Trophoblast cell (in vitro differentiated cells and primary cell): ENCODE measurements at regions not wholly inside any gene's neighbourhood (a gene's known extent, or its start where the extent isn't known, plus 50 kb on each side); places are given as distances from the start of the nearest gene placed in this dataset.

Source experiments
- DNase-seq, 2 donors: peaks; one replicate each; pipeline ENCODE4 v3.0.0-alpha.2; 2016
- H2AFZ ChIP-seq: 2 replicates; pipeline ENCODE4 v1.6.1; 2013; ENCODE audit warnings: low read length, moderate library complexity, mild to moderate bottlenecking; ENCODE audit not compliant: insufficient read depth, poor library complexity
- H2AK5ac ChIP-seq: 2 replicates; pipeline ENCODE4 v1.6.1; 2013; ENCODE audit warnings: mild to moderate bottlenecking, low read length
- H2BK120ac ChIP-seq: 2 replicates; pipeline ENCODE4 v1.6.1; 2013; ENCODE audit warnings: low read length, mild to moderate bottlenecking, moderate library complexity; ENCODE audit not compliant: insufficient read depth, poor library complexity
- H2BK12ac ChIP-seq: 2 replicates; pipeline ENCODE4 v1.6.1; 2013; ENCODE audit warnings: mild to moderate bottlenecking, low read length, moderate library complexity
- H2BK5ac ChIP-seq: 2 replicates; pipeline ENCODE4 v1.6.1; 2013; ENCODE audit warnings: low read length, low read depth, moderate library complexity, mild to moderate bottlenecking; ENCODE audit not compliant: poor library complexity
- H3K14ac ChIP-seq: 2 replicates; pipeline ENCODE4 v1.6.1; 2013; ENCODE audit warnings: mild to moderate bottlenecking, low read length
- H3K18ac ChIP-seq: 2 replicates; pipeline ENCODE4 v1.6.1; 2013; ENCODE audit warnings: mild to moderate bottlenecking, low read length
- H3K23ac ChIP-seq: 2 replicates; pipeline ENCODE4 v1.6.1; 2013; ENCODE audit warnings: low read length
- H3K27ac ChIP-seq: 2 replicates; pipeline ENCODE4 v1.5.1; 2013; ENCODE audit warnings: low read depth, mild to moderate bottlenecking, inconsistent platforms, low read length, moderate library complexity
- H3K27me3 ChIP-seq: 2 replicates; pipeline ENCODE4 v1.6.1; 2013; ENCODE audit warnings: inconsistent platforms, mild to moderate bottlenecking, low read length, moderate library complexity; ENCODE audit not compliant: insufficient read depth
- H3K36me3 ChIP-seq, 2 experiments: 1 replicate in 1 of 2; 2 replicates in 1 of 2; pipeline ENCODE4 v1.6.1; 2013; ENCODE audit warnings: low read length in 2 of 2, mild to moderate bottlenecking in 2 of 2, moderate library complexity in 1 of 2; ENCODE audit not compliant: insufficient read depth in 2 of 2, control insufficient read depth in 1 of 2
- H3K4ac ChIP-seq: 2 replicates; pipeline ENCODE4 v1.6.1; 2013; ENCODE audit warnings: low read depth, mild to moderate bottlenecking, low read length, moderate library complexity
- H3K4me1 ChIP-seq, 2 experiments: 1 replicate in 1 of 2; 2 replicates in 1 of 2; pipeline ENCODE4 v1.6.1; 2013; ENCODE audit warnings: low read length in 2 of 2, mild to moderate bottlenecking in 2 of 2, moderate library complexity in 1 of 2; ENCODE audit not compliant: insufficient read depth in 2 of 2, control insufficient read depth in 1 of 2
- H3K4me2 ChIP-seq: 2 replicates; pipeline ENCODE4 v1.6.1; 2013; ENCODE audit warnings: inconsistent platforms, mild to moderate bottlenecking, low read length, moderate library complexity
- H3K4me3 ChIP-seq: 2 replicates; pipeline ENCODE4 v1.5.1; 2013; ENCODE audit warnings: mild to moderate bottlenecking, low read depth, low read length, inconsistent platforms
- H3K79me1 ChIP-seq: one replicate; pipeline ENCODE4 v1.6.1; 2013; ENCODE audit warnings: low read length
- H3K79me2 ChIP-seq: 2 replicates; pipeline ENCODE4 v1.6.1; 2013; ENCODE audit warnings: low read length, mild to moderate bottlenecking; ENCODE audit not compliant: control insufficient read depth, insufficient read depth, poor library complexity
- H3K9ac ChIP-seq: 2 replicates; pipeline ENCODE4 v1.6.1; 2013; ENCODE audit warnings: mild to moderate bottlenecking, low read length
- H3K9me3 ChIP-seq: 2 replicates; pipeline ENCODE4 v1.6.1; 2013; ENCODE audit warnings: low read depth, mild to moderate bottlenecking, control low read depth, inconsistent platforms, low read length; ENCODE audit not compliant: insufficient read depth
- H4K12ac ChIP-seq: 2 replicates; pipeline ENCODE4 v1.6.1; 2013; ENCODE audit warnings: low read depth, mild to moderate bottlenecking, low read length, moderate library complexity
- H4K8ac ChIP-seq: 2 replicates; pipeline ENCODE4 v1.6.1; 2013; ENCODE audit warnings: low read depth, mild to moderate bottlenecking, low read length, moderate library complexity
- H4K91ac ChIP-seq: one replicate; pipeline ENCODE4 v1.6.1; 2013; ENCODE audit warnings: low read depth, mild to moderate bottlenecking, low read length, moderate library complexity
- WGBS: extraction: QIAGEN DNeasy Blood & Tissue Kit; methylation state at CpG from one replicate; pipeline ENCODE4 v1.1.7; 2013; ENCODE audit warnings: missing lambda C conversion rate; ENCODE audit not compliant: insufficient read length, insufficient coverage; ENCODE audit errors: extremely low coverage; 5-methylcytosine and 5-hydroxymethylcytosine counted together

GRCh38 chr2:82857967-82858366 is 1601.1 kb downstream of the SUCLG1 start:
- H3K27me3 ChIP-seq: no peaks in the 10 kb centered on the region
- H2BK12ac ChIP-seq: no peak overlapping the region
- no peak for DNase-seq
- H4K12ac ChIP-seq: no peak overlapping the region
- no peak overlapping the region for H2BK5ac ChIP-seq
- no peak overlapping the region for H3K27ac ChIP-seq
- no peak overlapping the region for H2AFZ ChIP-seq
- no peak overlapping the region for H2AK5ac ChIP-seq
- no peak overlapping the region for H3K14ac ChIP-seq
- no peak overlapping the region for H3K23ac ChIP-seq
- no peaks in the 10 kb centered on the region for H3K4me1 ChIP-seq
- no CpG with 5 or more reads among the region's 5 CpGs for whole genome bisulfite sequencing
- no peaks in the 10 kb centered on the region for H3K79me2 ChIP-seq
- no peak overlapping the region for H4K8ac ChIP-seq
- H3K4me3 ChIP-seq: no peak overlapping the region
- no peaks in the 10 kb centered on the region for H3K36me3 ChIP-seq
- H2BK120ac ChIP-seq: no peak overlapping the region
- no peak overlapping the region for H3K18ac ChIP-seq
- H3K4me2 ChIP-seq: no peak overlapping the region
- H3K79me1 ChIP-seq: no peaks in the 10 kb centered on the region
- no peak overlapping the region for H3K4ac ChIP-seq
- H3K9me3 ChIP-seq: no peaks in the 10 kb centered on the region
- no peak overlapping the region for H4K91ac ChIP-seq
- no peak overlapping the region for H3K9ac ChIP-seq

- H3K79me2 ChIP-seq: no peaks in the 10 kb centered on the region
- H3K4ac ChIP-seq: no peak overlapping the region
- no peaks in the 10 kb centered on the region for H3K4me1 ChIP-seq
- no peak for DNase-seq
- H3K27me3 ChIP-seq: no peaks in the 10 kb centered on the region
- H3K79me1 ChIP-seq: no peaks in the 10 kb centered on the region
- H3K27ac ChIP-seq: no peak overlapping the region
- no peak overlapping the region for H3K4me3 ChIP-seq
- H2BK12ac ChIP-seq: no peak overlapping the region
- H4K12ac ChIP-seq: no peak overlapping the region
- no peak overlapping the region for H3K9ac ChIP-seq
- no peak overlapping the region for H2AK5ac ChIP-seq
- no peak overlapping the region for H2BK5ac ChIP-seq
- no peak overlapping the region for H2AFZ ChIP-seq
- no peak overlapping the region for H3K14ac ChIP-seq
- no peak overlapping the region for H3K18ac ChIP-seq
- no peaks in the 10 kb centered on the region for H3K36me3 ChIP-seq
- H3K4me2 ChIP-seq: no peak overlapping the region
- no peak overlapping the region for H4K91ac ChIP-seq
- H3K9me3 ChIP-seq: no peaks in the 10 kb centered on the region
- WGBS: no CpG with 5 or more reads among the region's 6 CpGs
- H2BK120ac ChIP-seq: no peak overlapping the region
- no peak overlapping the region for H3K23ac ChIP-seq
- H4K8ac ChIP-seq: no peak overlapping the region
Measured at GRCh38 chr2:82853299-82853698, 1605.8 kb downstream of the SUCLG1 start.

DNA sequence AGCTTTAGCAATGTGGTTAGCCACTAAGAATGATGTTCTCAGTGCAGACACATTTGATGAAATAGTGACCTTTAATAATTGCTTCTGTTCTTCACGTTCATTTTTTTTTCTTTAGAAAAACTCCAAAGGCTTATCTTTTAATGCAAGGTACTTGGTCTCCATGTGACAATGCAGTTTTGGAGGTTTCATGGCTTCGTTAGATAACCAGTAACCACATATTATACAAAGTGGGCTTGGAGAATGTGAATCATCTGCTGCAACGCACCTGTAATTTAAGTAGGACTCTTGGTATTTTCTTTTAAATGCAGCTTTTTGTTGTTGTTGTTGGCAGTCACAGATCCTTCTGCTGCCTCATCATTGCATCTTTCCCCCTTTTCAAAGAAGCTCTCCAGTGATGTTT is 1606.3 kb downstream of the SUCLG1 start:
- H3K4me1 ChIP-seq: no peaks in the 10 kb centered on the region
- H2AK5ac ChIP-seq: no peak overlapping the region
- H3K14ac ChIP-seq: no peak overlapping the region
- H3K36me3 ChIP-seq: no peaks in the 10 kb centered on the region
- no peak overlapping the region for H3K27ac ChIP-seq
- H3K4me3 ChIP-seq: no peak overlapping the region
- no peak overlapping the region for H2AFZ ChIP-seq
- no peaks in the 10 kb centered on the region for H3K79me1 ChIP-seq
- H3K27me3 ChIP-seq: no peaks in the 10 kb centered on the region
- H2BK120ac ChIP-seq: no peak overlapping the region
- no peak overlapping the region for H3K23ac ChIP-seq
- H2BK5ac ChIP-seq: no peak overlapping the region
- H2BK12ac ChIP-seq: no peak overlapping the region
- no peak overlapping the region for H4K12ac ChIP-seq
- no peak overlapping the region for H4K8ac ChIP-seq
- no peaks in the 10 kb centered on the region for H3K79me2 ChIP-seq
- no peaks in the 10 kb centered on the region for H3K9me3 ChIP-seq
- H3K4ac ChIP-seq: no peak overlapping the region
- WGBS: no CpG with 5 or more reads among the region's 3 CpGs
- H4K91ac ChIP-seq: no peak overlapping the region
- H3K18ac ChIP-seq: no peak overlapping the region
- no peak overlapping the region for H3K4me2 ChIP-seq
- no peak overlapping the region for H3K9ac ChIP-seq
- no peak for DNase-seq

- DNase-seq: no peak
- H4K12ac ChIP-seq: no peak overlapping the region
- H2AFZ ChIP-seq: no peak overlapping the region
- H3K9ac ChIP-seq: no peak overlapping the region
- H3K36me3 ChIP-seq: no peaks in the 10 kb centered on the region
- H3K27me3 ChIP-seq: no peaks in the 10 kb centered on the region
- no peak overlapping the region for H2BK5ac ChIP-seq
- H2BK120ac ChIP-seq: no peak overlapping the region
- no peak overlapping the region for H2BK12ac ChIP-seq
- H3K4me2 ChIP-seq: no peak overlapping the region
- H3K4me1 ChIP-seq: no peaks in the 10 kb centered on the region
- no peak overlapping the region for H3K4me3 ChIP-seq
- no peak overlapping the region for H3K4ac ChIP-seq
- no peak overlapping the region for H2AK5ac ChIP-seq
- H3K27ac ChIP-seq: no peak overlapping the region
- H3K79me1 ChIP-seq: no peaks in the 10 kb centered on the region
- H3K79me2 ChIP-seq: no peaks in the 10 kb centered on the region
- H3K9me3 ChIP-seq: no peaks in the 10 kb centered on the region
- no peak overlapping the region for H3K14ac ChIP-seq
- H4K8ac ChIP-seq: no peak overlapping the region
- H3K18ac ChIP-seq: no peak overlapping the region
- no peak overlapping the region for H3K23ac ChIP-seq
- no CpG with 5 or more reads among the region's 10 CpGs for WGBS
- H4K91ac ChIP-seq: no peak overlapping the region
Measured at GRCh38 chr2:82848285-82848684, 1610.8 kb downstream of the SUCLG1 start.
